Vagina (tissue), 2 donors: ENCODE measurements at regions not wholly inside any gene's neighbourhood (a gene's known extent, or its start where the extent isn't known, plus 50 kb on each side); places are given as distances from the start of the nearest gene placed in this dataset.

ENCODE experiments used
- DNase-seq, 2 donors: peaks; one replicate each; pipeline ENCODE4 v3.0.0-alpha.2; 2017; ENCODE audit errors: extremely low spot score in 2 of 2
- H3K27ac ChIP-seq: fragments of 200-600 bp; sonication (generic); one replicate; pipeline ENCODE4 v1.5.1; 2019
- H3K27me3 ChIP-seq: fragments of 200-600 bp; sonication (generic); one replicate; pipeline ENCODE4 v1.5.1; 2019
- H3K36me3 ChIP-seq, 2 donors: fragments of 200-600 bp; sonication (generic); one replicate each; pipeline ENCODE4 v1.5.1; 2017 to 2019
- H3K4me1 ChIP-seq: fragments of 200-600 bp; sonication (generic); one replicate; pipeline ENCODE4 v1.5.1; 2019
- H3K4me3 ChIP-seq, 2 donors: fragments of 200-600 bp; sonication (generic); 1 replicate in 1 of 2; 2 replicates in 1 of 2; pipeline ENCODE4 v1.5.1; 2016 to 2019
- H3K9me3 ChIP-seq: fragments of 200-600 bp; sonication (generic); one replicate; pipeline ENCODE4 v1.5.1; 2019
- POLR2A ChIP-seq, 2 donors: fragments of 450-650 bp; IDR thresholded peaks; one replicate each; pipeline ENCODE4 v1.6.1; 2017; ENCODE audit warnings: antibody characterized with exemption in 2 of 2, mild to moderate bottlenecking in 2 of 2, moderate library complexity in 2 of 2
- POLR2AphosphoS5 ChIP-seq, 2 donors: sonication (generic); formaldehyde crosslinking; IDR thresholded peaks; one replicate each; pipeline ENCODE4 v1.9.0; 2017; ENCODE audit warnings: antibody characterized with exemption in 2 of 2, mild to moderate bottlenecking in 2 of 2, low read depth in 1 of 2; ENCODE audit not compliant: insufficient read depth in 1 of 2
- intact Hi-C: fragments of 100-400 bp; cut with DNase I; formaldehyde crosslinking; loops from one replicate; pipeline ENCODE4 v1.15.1; 2023
- TF ChIP-seq, protein P1 (sequence below), 3 experiments: fragments of 450-650 bp in 2 of 3; fragments of 200-600 bp in 1 of 3; sonication (generic) in 1 of 3; IDR thresholded peaks; one replicate each; pipeline ENCODE4 v1.5.1; 2017 to 2019; ENCODE audit warnings: antibody characterized with exemption in 3 of 3, mild to moderate bottlenecking in 2 of 3, moderate library complexity in 2 of 3

DNA sequence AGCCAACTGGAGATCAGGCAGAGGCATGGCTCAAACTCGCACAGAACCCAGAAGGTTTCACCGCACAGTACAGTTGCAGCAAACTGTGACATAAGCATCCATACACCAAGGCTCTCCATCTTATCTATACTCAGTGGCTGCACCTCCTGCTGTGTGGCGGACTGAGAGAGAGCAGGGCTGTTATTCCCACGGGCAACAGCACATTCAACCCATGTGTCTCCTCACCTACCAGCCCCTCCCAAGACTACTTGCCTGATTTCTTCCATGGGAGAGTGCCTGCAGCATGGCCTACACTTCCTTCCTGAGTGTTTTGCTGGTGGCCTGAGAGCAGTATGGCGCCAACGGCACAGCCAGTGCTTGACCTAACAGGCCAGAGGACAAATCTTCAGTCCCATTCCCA, 1606.6 kb downstream of the SLITRK1 start:
- Histone ChIP-seq H3K4me1 (no peaks in the 10 kb centered on the region), H3K27me3 (no peaks in the 10 kb centered on the region), H3K27ac (no peak overlapping the region), H3K36me3 (no peaks in the 10 kb centered on the region), H3K4me3 (no peak overlapping the region), H3K9me3 (no peaks in the 10 kb centered on the region)
- TF ChIP-seq POLR2AphosphoS5 (IDR thresholded peaks at IDR 0.05; ENCODE audit: insufficient read depth in 1 of 2, low read depth in 1 of 2) (no peak), POLR2A (IDR thresholded peaks at IDR 0.05) (no peak)
- TF ChIP-seq, protein P1, sequence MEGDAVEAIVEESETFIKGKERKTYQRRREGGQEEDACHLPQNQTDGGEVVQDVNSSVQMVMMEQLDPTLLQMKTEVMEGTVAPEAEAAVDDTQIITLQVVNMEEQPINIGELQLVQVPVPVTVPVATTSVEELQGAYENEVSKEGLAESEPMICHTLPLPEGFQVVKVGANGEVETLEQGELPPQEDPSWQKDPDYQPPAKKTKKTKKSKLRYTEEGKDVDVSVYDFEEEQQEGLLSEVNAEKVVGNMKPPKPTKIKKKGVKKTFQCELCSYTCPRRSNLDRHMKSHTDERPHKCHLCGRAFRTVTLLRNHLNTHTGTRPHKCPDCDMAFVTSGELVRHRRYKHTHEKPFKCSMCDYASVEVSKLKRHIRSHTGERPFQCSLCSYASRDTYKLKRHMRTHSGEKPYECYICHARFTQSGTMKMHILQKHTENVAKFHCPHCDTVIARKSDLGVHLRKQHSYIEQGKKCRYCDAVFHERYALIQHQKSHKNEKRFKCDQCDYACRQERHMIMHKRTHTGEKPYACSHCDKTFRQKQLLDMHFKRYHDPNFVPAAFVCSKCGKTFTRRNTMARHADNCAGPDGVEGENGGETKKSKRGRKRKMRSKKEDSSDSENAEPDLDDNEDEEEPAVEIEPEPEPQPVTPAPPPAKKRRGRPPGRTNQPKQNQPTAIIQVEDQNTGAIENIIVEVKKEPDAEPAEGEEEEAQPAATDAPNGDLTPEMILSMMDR (IDR thresholded peaks at IDR 0.05), result no peak
- intact Hi-C loops, result no loop called here
- no peak for DNase-seq

DNA sequence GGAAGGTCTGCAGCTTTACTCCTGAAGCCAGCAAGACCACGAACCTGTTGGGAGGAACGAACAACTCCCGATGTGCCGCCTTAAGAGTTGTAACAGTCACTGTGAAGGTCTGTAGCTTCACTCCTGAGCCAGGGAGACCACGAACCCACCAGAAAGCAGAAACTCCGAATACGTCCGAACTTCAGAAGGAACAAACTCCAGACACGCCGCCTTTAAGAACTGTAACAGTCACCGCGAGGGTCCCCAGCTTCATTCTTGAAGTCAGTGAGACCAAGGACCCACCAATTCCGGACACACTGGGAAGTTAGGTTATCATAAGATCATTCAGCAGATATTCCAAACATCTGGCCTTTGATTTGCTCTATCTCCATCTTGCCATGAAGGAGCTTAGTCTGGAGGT, 1623.0 kb downstream of the SLITRK1 start:
- Histone ChIP-seq H3K27ac (no peak overlapping the region), H3K4me1 (no peaks in the 10 kb centered on the region), H3K27me3 (no peaks in the 10 kb centered on the region), H3K36me3 (no peaks in the 10 kb centered on the region), H3K4me3 (no peak overlapping the region), H3K9me3 (no peaks in the 10 kb centered on the region)
- TF ChIP-seq, protein P1 (IDR thresholded peaks at IDR 0.05), result no peak
- TF ChIP-seq POLR2A (IDR thresholded peaks at IDR 0.05), result no peak
- no peak for TF ChIP-seq POLR2AphosphoS5 (IDR thresholded peaks at IDR 0.05; ENCODE audit: insufficient read depth in 1 of 2, low read depth in 1 of 2)
- DNase-seq, result no peak
- intact Hi-C loops, result no loop called here

DNA sequence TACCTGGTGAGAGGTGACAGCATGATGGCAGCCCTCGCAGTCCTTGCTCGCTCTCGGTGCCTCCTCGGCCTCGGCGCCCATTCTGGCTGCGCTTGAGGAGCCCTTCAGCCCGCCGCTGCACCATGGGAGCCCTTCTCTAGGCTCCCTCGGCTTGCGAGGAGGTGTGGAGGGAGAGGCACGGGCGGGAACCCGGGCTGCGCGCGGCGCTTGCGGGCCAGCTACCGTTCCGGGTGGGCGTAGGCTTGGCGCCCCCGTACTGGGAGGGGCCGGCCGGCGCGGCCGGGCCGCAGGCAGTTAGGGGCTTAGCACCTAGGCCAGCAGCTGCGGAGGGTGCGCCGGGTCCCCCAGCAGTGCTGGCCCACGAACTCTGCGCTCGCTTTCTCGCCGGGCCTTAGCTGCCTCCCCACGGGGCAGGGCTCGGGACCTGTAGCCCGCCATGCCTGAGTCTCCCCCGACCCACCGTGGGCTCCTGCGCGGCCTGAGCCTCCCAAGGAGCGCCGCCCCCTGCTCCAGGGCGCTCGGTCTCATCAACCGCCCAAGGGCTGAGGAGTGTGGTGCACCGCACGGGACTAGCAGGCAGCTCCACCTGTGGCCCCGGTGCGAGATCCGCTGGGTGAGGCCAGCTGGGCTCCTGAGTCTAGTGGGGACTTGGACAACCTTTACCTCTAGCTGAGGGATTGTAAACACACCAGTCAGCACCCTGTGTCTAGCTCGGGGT, 1624.3 kb downstream of the SLITRK1 start:
- TF ChIP-seq, protein P1 (IDR thresholded peaks at IDR 0.05), result no peak
- TF ChIP-seq POLR2AphosphoS5 (IDR thresholded peaks at IDR 0.05; ENCODE audit: insufficient read depth in 1 of 2, low read depth in 1 of 2) (no peak), POLR2A (IDR thresholded peaks at IDR 0.05) (no peak)
- H3K27ac ChIP-seq, result no peak overlapping the region

DNA sequence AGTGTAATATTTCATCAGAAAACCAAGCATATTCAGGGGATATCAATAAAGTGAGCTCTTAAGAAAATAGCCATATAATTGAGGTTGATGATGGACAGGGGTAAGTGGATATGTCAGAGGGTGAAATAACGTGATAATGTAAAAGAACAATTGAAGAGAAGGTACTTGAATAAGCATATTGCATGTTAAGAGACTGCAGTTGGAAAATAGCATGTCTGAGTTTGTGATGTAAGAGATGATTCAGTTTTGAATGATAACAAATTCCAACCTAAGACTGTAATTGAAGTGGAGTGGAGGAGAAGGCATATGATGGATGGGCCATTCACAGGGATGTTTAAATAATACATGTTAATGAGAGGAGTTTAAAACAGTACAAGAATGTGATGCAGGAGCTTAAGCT, 1633.5 kb downstream of the SLITRK1 start:
- TF ChIP-seq, protein P1 (IDR thresholded peaks at IDR 0.05), result no peak
- no peak for TF ChIP-seq POLR2A (IDR thresholded peaks at IDR 0.05)
- no peak for TF ChIP-seq POLR2AphosphoS5 (IDR thresholded peaks at IDR 0.05; ENCODE audit: insufficient read depth in 1 of 2, low read depth in 1 of 2)
- H3K4me1 ChIP-seq, result no peaks in the 10 kb centered on the region
- H3K9me3 ChIP-seq, result no peaks in the 10 kb centered on the region
- no peaks in the 10 kb centered on the region for H3K36me3 ChIP-seq
- intact Hi-C loops, result no loop called here
- no peak for DNase-seq
- no peaks in the 10 kb centered on the region for H3K27me3 ChIP-seq
- H3K27ac ChIP-seq, result no peak overlapping the region
- H3K4me3 ChIP-seq, result no peak overlapping the region

More for the DNA sequence above, 1624.3 kb downstream of the SLITRK1 start:
- intact Hi-C loops, result no loop called here
- H3K4me3 ChIP-seq, result no peak overlapping the region
- H3K36me3 ChIP-seq, result no peaks in the 10 kb centered on the region
- no peaks in the 10 kb centered on the region for H3K4me1 ChIP-seq
- H3K27me3 ChIP-seq, result no peaks in the 10 kb centered on the region
- no peaks in the 10 kb centered on the region for H3K9me3 ChIP-seq
- DNase-seq, result no peak

DNA sequence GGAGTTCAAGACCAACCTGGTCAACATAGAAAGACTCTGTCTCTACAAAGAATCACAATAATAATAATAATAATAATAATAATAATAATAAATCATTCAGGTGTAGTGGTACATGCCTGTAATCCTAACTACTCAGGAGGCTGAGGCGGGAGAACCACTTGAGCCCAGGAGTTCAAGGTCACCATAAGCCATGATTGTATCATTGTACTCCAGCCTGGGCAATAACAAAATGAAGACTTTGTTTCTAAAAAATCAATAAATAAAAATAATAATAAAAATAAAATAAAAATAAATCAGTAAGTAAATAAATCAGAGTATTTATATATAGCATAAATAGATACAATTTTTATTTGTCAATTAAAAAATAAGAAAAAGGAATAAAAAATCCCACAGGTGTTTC, 1636.4 kb downstream of the SLITRK1 start:
- Histone ChIP-seq H3K4me3 (no peak overlapping the region), H3K27ac (no peak overlapping the region), H3K9me3 (no peaks in the 10 kb centered on the region), H3K4me1 (no peaks in the 10 kb centered on the region), H3K36me3 (no peaks in the 10 kb centered on the region), H3K27me3 (no peaks in the 10 kb centered on the region)
- TF ChIP-seq, protein P1 (IDR thresholded peaks at IDR 0.05), result no peak
- TF ChIP-seq POLR2AphosphoS5 (IDR thresholded peaks at IDR 0.05; ENCODE audit: insufficient read depth in 1 of 2, low read depth in 1 of 2) (no peak), POLR2A (IDR thresholded peaks at IDR 0.05) (no peak)
- intact Hi-C loops, result no loop called here
- DNase-seq, result no peak
